NCI-H146 treated with DMSO at 0.1 percent for 48 hours (cell line): ENCODE measurements at regions not wholly inside any gene's neighbourhood (a gene's known extent, or its start where the extent isn't known, plus 50 kb on each side); places are given as distances from the start of the nearest gene placed in this dataset.
A peak's percentile ranks its signal among the peaks of the same experiment; 100 is the strongest.
"Not testable (repeated sequence)": the region's sequence is repeated elsewhere in the genome, so short reads cannot be mapped to it uniquely, and the experiment has no call there.

Experiments
- DNase-seq: peaks from one replicate; lab custom pipeline; 2025; ENCODE audit not compliant: unreplicated experiment; lab: John Stamatoyannopoulos, UW

DNA sequence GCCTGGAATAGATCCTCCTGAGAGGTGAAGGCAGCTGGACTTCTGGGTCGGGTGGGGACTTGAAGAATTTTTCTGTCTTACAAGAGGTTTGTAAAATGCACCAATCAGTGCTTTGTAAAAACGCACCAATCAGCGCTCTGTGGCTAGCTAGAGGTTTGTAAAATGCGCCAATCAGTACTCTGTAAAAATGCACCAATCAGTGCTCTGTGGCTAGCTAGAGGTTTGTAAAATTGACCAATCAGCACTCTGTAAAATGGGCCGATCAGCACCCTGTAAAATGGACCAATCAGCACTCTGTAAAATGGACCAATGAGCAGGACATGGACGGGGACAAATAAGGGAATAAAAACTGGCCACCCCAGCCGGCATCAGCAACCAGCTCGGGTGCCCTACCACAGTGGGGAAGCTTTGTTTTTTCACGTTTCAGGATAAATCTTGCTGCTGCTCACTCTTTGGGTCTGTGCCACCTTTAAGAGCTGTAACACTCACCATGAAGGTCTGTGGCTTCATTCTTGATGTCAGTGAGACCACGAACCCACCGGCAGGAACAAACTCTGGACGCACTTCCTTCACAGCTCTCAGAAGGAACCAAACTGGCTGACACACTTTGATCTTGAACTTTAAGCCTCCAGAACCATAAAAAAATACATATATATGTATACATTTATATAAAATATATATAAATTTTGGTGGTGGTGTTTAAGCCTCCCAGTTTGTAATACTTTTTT lies 197.8 kb upstream of the SLCO3A1 start:
- not testable (repeated sequence) for DNase-seq

- peak; percentile 34 for DNase-seq
Measured at GRCh38 chr15:91660174-91660649, 193.3 kb upstream of the SLCO3A1 start.

GRCh38 chr15:91664224-91664836 lies 189.2 kb upstream of the SLCO3A1 start:
- no peak for DNase-seq

DNA sequence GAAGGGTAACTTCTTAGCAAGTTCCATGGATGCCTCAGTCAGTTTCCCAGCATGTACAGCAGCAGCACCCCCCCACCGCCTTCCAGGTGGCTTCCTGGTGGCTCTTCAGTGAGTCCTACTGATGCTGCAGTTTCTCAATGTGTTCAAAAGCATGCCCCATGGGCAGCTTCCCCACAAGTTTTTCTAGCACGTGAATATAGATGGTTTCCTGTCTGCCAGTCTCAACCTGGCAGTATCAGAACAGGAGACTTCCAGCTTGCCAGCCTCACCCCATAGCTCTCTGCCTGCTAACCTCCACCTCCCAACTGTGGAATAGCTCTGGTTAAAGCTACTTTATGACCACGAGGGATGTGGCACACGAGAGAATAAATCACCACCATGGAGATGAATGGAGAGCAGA lies 188.3 kb upstream of the SLCO3A1 start:
- no peak for DNase-seq

DNA sequence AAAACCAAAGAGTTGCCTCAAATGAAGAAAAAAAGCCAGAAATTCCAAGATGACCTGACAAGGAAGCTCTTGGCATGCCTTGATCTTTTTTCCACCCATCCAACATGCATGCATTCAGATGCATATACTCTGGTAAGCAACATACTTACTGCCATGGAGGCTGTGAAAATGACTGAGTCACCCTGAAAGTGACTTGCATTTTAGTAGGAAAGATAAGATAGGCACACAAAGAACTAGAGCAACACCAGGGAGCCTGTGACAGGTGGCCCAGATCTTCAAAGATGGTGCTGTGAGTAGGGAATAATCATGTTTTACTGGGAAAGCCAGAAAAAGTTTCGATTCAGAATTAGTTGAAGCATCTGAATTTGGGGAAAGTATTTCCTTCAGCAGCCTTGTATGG lies 185.1 kb upstream of the SLCO3A1 start:
- DNase-seq, result no peak

DNA sequence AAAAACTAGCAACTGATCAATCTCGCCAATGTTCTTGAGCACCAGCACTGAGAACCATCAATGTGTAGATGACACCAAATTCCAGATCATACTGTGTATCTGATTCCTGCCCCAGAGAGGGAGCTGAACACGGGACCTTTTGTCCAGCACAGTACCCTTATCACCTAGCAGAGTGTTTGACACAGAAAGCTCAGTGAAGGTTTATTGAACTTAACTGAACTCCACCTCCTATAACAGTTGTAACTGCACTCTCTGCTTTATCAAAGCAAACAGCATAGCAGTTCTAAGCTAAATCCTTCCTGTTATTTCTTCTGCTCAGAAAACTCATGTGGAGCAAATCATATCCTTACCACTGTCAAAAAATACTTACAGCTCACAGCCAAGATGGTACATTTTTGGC lies 183.4 kb upstream of the SLCO3A1 start:
- no peak for DNase-seq

- DNase-seq, result no peak
Measured at GRCh38 chr15:91678003-91678402, 175.5 kb upstream of the SLCO3A1 start.

GRCh38 chr15:91679447-91679846 lies 174.1 kb upstream of the SLCO3A1 start:
- DNase-seq, result no peak

DNA sequence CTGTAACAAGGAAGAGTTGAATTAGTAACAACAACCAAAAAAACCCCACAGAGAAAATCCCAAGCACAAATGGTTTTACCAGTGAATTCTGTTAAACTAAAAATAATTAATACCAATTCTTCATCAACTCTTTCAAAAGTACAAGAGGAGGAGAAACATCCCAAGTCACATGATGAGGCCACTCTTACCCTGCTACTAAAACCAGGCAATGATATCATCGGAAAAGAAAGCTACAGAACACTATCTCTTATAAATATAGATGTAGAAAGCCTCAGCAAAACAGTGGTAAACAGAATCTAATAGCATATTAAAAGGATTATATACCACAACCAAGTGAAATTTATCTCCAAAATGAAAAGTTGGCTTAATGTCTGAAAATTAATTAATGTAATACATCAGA lies 168.1 kb upstream of the SLCO3A1 start:
- no peak for DNase-seq

DNA sequence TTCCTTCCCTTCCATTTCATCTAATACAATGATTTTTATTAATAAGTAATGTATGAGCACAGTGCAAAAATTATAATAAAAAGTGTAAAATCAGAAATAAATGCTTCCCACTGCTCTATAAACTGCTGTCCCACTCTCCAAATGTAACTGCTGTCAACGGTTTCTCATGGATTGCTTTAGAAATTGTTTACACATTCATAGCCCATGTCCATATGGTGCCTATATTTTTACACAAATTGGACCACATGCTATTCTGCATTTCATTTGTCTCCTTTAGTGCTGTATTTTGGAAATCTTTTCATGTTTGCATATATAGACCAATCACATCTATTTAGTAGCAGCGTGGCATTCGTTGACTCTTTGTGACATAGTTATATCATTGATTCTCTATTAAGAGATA lies 164.7 kb upstream of the SLCO3A1 start:
- no peak for DNase-seq

- no peak for DNase-seq
Measured at GRCh38 chr15:91689377-91689776, 164.1 kb upstream of the SLCO3A1 start.

GRCh38 chr15:91692596-91692995 lies 160.9 kb upstream of the SLCO3A1 start:
- no peak for DNase-seq

- DNase-seq, result no peak
Measured at GRCh38 chr15:91694131-91694830, 159.2 kb upstream of the SLCO3A1 start.

DNA sequence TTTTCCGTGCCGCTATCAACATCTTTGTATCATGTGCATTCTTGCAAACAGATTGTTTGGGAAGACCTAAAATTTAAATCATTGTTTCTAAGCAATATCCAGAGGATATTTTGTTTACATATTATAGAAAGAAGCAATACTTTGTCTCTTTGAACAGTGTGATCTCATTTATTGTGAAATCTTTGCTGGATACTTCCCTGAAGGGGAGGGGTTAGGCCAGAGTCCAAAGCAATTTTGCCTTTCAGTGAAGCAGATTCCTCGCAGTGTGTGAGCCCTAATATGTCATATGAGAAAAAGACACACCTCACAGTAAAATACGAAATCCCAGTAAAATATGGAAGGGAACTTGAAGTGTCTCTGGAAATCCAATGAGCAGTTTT lies 158.7 kb upstream of the SLCO3A1 start:
- DNase-seq, result no peak

GRCh38 chr15:91695799-91696198 lies 157.7 kb upstream of the SLCO3A1 start:
- DNase-seq, result no peak

GRCh38 chr15:91696981-91697380 lies 156.5 kb upstream of the SLCO3A1 start:
- no peak for DNase-seq

- DNase-seq, result no peak
Measured at GRCh38 chr15:91698241-91698640, 155.3 kb upstream of the SLCO3A1 start.

DNA sequence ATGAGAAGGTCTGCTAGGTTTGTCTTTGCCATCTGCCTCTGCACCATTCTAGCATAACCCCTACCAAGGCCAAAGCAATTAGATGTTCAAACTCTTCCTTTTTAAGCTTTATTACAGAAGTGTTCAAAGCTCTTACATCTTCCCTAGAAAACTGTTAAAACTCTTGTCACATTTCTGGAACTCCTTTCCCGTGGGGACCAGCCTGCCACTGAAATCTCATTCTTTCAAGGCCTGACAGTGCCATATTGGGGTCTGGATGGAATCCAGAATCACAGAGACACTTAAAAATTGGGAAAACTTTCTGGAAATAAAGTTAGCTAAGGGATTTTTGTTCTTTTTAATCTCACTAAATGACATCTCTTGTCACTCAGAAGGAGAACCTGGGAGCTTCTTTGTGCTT lies 153.8 kb upstream of the SLCO3A1 start:
- DNase-seq, result no peak

DNA sequence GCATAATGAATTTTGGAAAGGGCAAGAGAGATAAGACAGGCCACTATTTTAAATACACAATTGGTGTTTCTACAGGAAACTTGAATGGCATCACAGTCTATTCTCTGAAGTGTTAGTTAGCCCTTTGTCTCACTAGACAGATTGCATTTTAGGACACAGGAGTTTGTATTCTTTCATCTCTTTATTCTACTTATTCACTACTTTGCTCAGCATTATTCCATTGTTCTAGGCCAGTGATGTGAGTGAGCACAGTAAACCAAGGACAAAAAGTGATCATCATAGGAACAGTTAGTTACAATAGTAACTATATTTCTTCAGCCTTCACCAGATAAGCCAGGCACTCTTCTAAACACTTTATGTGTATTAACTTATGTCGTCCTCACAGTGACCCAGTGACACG lies 150.2 kb upstream of the SLCO3A1 start:
- no peak for DNase-seq

- DNase-seq, result no peak
Measured at GRCh38 chr15:91704343-91704742, 149.2 kb upstream of the SLCO3A1 start.

GRCh38 chr15:91706322-91707032 lies 147.0 kb upstream of the SLCO3A1 start:
- peak; percentile 48 for DNase-seq
